ENCODE measurements at regions not wholly inside any gene's neighbourhood (a gene's known extent, or its start where the extent isn't known, plus 50 kb on each side); places are given as distances from the start of the nearest gene placed in this dataset.

DNA sequence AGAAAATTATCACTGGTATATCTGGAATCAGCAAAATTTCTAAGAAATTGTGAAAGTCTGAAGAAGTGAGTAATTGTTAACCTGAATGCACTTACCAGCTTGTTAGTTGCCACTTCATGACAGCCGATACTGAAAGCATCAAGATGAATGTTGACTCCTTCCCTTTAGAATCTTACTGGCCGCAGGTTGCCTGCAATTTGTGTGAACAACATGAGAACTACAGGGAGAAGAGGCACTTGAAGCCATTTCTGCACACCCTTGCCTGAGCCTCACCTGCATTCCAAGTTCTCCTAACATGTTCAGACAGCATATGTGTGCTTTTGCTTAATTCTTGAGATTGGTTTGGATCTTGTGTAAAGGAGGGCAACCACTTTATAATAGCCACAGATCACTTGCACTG, 59.2 kb upstream of the SSX2IP start:
- TF ChIP-seq, protein P1, sequence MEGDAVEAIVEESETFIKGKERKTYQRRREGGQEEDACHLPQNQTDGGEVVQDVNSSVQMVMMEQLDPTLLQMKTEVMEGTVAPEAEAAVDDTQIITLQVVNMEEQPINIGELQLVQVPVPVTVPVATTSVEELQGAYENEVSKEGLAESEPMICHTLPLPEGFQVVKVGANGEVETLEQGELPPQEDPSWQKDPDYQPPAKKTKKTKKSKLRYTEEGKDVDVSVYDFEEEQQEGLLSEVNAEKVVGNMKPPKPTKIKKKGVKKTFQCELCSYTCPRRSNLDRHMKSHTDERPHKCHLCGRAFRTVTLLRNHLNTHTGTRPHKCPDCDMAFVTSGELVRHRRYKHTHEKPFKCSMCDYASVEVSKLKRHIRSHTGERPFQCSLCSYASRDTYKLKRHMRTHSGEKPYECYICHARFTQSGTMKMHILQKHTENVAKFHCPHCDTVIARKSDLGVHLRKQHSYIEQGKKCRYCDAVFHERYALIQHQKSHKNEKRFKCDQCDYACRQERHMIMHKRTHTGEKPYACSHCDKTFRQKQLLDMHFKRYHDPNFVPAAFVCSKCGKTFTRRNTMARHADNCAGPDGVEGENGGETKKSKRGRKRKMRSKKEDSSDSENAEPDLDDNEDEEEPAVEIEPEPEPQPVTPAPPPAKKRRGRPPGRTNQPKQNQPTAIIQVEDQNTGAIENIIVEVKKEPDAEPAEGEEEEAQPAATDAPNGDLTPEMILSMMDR (IDR thresholded peaks at IDR 0.05; ENCODE audit: low read depth, low read length): no peak
- TF ChIP-seq EZH2phosphoT487 (IDR thresholded peaks at IDR 0.05; ENCODE audit: low read depth): no peak

All from OCI-LY3 (cell line).